ENCODE measurements at regions not wholly inside any gene's neighbourhood (a gene's known extent, or its start where the extent isn't known, plus 50 kb on each side); places are given as distances from the start of the nearest gene placed in this dataset.

GRCh38 chr13:105184201-105184600 lies 1351.3 kb downstream of the EFNB2 start:
- no peak overlapping the region for H3K4me2 ChIP-seq (ENCODE audit: insufficient read depth in 1 of 2, low read depth in 2 of 2, low read length in 2 of 2)
- no peak overlapping the region for H3K56ac ChIP-seq (replicated peaks; ENCODE audit: insufficient read length, low read depth, low read length)
- 96% methylated on average over 3 of the region's 3 CpGs; no CpG with 5 or more reads in 1 of the 2 experiments for WGBS, 2 experiments (ENCODE audit: extremely low coverage in 1 of 2, insufficient coverage in 1 of 2, insufficient read length in 1 of 2, insufficient replicate concordance in 2 of 2, low coverage in 1 of 2, low lambda C conversion rate in 2 of 2, missing lambda C conversion rate in 1 of 2)
- H2BK12ac ChIP-seq (ENCODE audit: low read depth, low read length), result no peak overlapping the region
- H2BK120ac ChIP-seq (replicated peaks; ENCODE audit: low read depth, low read length), result no peak overlapping the region
- no peak overlapping the region for H2BK20ac ChIP-seq (ENCODE audit: low read length)
- H4K8ac ChIP-seq (ENCODE audit: extremely low read depth, insufficient read depth, low read length), result no peak overlapping the region
- CTCF ChIA-PET (ENCODE audit: partially characterized antibody), result interaction anchor here (1.2 kb wide), 1 partner anchor 18 kb away, joined by 3 read pairs; no protein-coding TSS in a partner anchor
- no peaks in the 10 kb centered on the region for H3K79me1 ChIP-seq (ENCODE audit: low read depth, low read length)
- H3K79me2 ChIP-seq (ENCODE audit: control insufficient read depth in 1 of 2, insufficient read depth in 2 of 2, low read length in 2 of 2), result no peaks in the 10 kb centered on the region
- H4K20me1 ChIP-seq (replicated peaks in 1 of 2; ENCODE audit: control insufficient read depth in 1 of 2, insufficient read depth in 2 of 2, low read length in 2 of 2), result no peaks in the 10 kb centered on the region
- no peak overlapping the region for H2AFZ ChIP-seq (ENCODE audit: low read length)
- FAIRE-seq (no peak), DNase-seq (ENCODE audit: low read depth in 1 of 2, low spot score in 2 of 2) (no peak)
- no peaks in the 10 kb centered on the region for H3K27me3 ChIP-seq (replicated peaks in 1 of 4; ENCODE audit: control insufficient read depth in 3 of 4, extremely low read depth in 1 of 4, insufficient read depth in 3 of 4, low read length in 3 of 4)
- POLR2A ChIA-PET (ENCODE audit: partially characterized antibody), result no interaction called here
- H3K23ac ChIP-seq (ENCODE audit: insufficient read length), result no peak overlapping the region
- H3K4ac ChIP-seq (replicated peaks; ENCODE audit: insufficient read length, low read depth, low read length), result no peak overlapping the region
- H2BK15ac ChIP-seq (ENCODE audit: low read length), result no peak overlapping the region
- no peak overlapping the region for H4K91ac ChIP-seq (replicated peaks; ENCODE audit: insufficient read length, low read length)
- no peaks in the 10 kb centered on the region for H3K23me2 ChIP-seq (ENCODE audit: low read depth, low read length)
- H2AK5ac ChIP-seq (ENCODE audit: low read depth, low read length), result no peak overlapping the region
- no peak overlapping the region for H4K5ac ChIP-seq (ENCODE audit: insufficient read length, low read depth, low read length)
- H3K36me3 ChIP-seq (ENCODE audit: control insufficient read depth in 2 of 4, insufficient read depth in 4 of 4, low read length in 3 of 4), result no peaks in the 10 kb centered on the region
- H3K4me3 ChIP-seq (ENCODE audit: extremely low read depth in 1 of 4, insufficient read depth in 2 of 4, low read depth in 3 of 4, low read length in 4 of 4), result no peak overlapping the region
- no peak overlapping the region for H2BK5ac ChIP-seq (ENCODE audit: low read depth, low read length)
- no peak overlapping the region for H3K18ac ChIP-seq (ENCODE audit: extremely low read depth, low read length)
- H3K9me3 ChIP-seq (ENCODE audit: insufficient read depth in 2 of 2, low read depth in 1 of 2, low read length in 1 of 2), result no peaks in the 10 kb centered on the region
- H3K27ac ChIP-seq (ENCODE audit: low read depth, low read length), result no peak overlapping the region
- no peaks in the 10 kb centered on the region for H3K4me1 ChIP-seq (replicated peaks in 1 of 4; ENCODE audit: control insufficient read depth in 3 of 4, insufficient read depth in 4 of 4, low read length in 3 of 4)
- no peak overlapping the region for H3K9ac ChIP-seq (replicated peaks in 1 of 4; ENCODE audit: extremely low read depth in 1 of 4, low read depth in 3 of 4, low read length in 3 of 4)
- no peak overlapping the region for H3K14ac ChIP-seq (ENCODE audit: insufficient read length)
- no peak for TF ChIP-seq BRCA1 (IDR thresholded peaks at IDR 0.05; ENCODE audit: low read depth, low read length)
- TF ChIP-seq FOSL1 (IDR thresholded peaks at IDR 0.05; ENCODE audit: insufficient read depth, low read depth, low read length), result no peak
- no peak for TF ChIP-seq POLR2A (IDR thresholded peaks at IDR 0.05; ENCODE audit: control extremely low read depth in 1 of 2, low read depth in 2 of 2, low read length in 2 of 2)
- TF ChIP-seq ASH2L (IDR thresholded peaks at IDR 0.05; ENCODE audit: low read length), result no peak
- TF ChIP-seq ATF3 (IDR thresholded peaks at IDR 0.05; ENCODE audit: insufficient read depth, low read depth, low read length), result no peak
- no peak for TF ChIP-seq BCL11A (IDR thresholded peaks at IDR 0.05; ENCODE audit: low read depth in 2 of 2, low read length in 2 of 2)
- no peak for TF ChIP-seq ZNF274 (IDR thresholded peaks at IDR 0.05; ENCODE audit: borderline replicate concordance, extremely low read depth, low read length)
- no peak for TF ChIP-seq CBX5 (IDR thresholded peaks at IDR 0.05; ENCODE audit: low read depth, low read length)
- TF ChIP-seq TAF1 (IDR thresholded peaks at IDR 0.05; ENCODE audit: low read depth, low read length), result no peak
- TF ChIP-seq MAFK (IDR thresholded peaks at IDR 0.05; ENCODE audit: low read depth, low read length), result no peak
- TF ChIP-seq TAF7 (optimal IDR thresholded peaks at IDR 0.05; ENCODE audit: borderline replicate concordance, low read depth, low read length), result no peak
- no peak for TF ChIP-seq CBX8 (IDR thresholded peaks at IDR 0.05; ENCODE audit: borderline replicate concordance, low read depth, low read length)
- TF ChIP-seq POU5F1 (IDR thresholded peaks at IDR 0.05; ENCODE audit: low read depth, low read length), result no peak
- no peak for TF ChIP-seq SIX5 (IDR thresholded peaks at IDR 0.05; ENCODE audit: low read depth, low read length)
- TF ChIP-seq MAX (IDR thresholded peaks at IDR 0.05), result no peak
